HG03521 (cell line): ENCODE measurements at regions not wholly inside any gene's neighbourhood (a gene's known extent, or its start where the extent isn't known, plus 50 kb on each side); places are given as distances from the start of the nearest gene placed in this dataset.

Experiments
- ATAC-seq: cut with Tn5 transposase; IDR thresholded peaks from one replicate; pipeline ENCODE4 v1.9.1; 2021; ENCODE audit warnings: mild to moderate bottlenecking, moderate library complexity; ENCODE audit not compliant: unreplicated experiment

DNA sequence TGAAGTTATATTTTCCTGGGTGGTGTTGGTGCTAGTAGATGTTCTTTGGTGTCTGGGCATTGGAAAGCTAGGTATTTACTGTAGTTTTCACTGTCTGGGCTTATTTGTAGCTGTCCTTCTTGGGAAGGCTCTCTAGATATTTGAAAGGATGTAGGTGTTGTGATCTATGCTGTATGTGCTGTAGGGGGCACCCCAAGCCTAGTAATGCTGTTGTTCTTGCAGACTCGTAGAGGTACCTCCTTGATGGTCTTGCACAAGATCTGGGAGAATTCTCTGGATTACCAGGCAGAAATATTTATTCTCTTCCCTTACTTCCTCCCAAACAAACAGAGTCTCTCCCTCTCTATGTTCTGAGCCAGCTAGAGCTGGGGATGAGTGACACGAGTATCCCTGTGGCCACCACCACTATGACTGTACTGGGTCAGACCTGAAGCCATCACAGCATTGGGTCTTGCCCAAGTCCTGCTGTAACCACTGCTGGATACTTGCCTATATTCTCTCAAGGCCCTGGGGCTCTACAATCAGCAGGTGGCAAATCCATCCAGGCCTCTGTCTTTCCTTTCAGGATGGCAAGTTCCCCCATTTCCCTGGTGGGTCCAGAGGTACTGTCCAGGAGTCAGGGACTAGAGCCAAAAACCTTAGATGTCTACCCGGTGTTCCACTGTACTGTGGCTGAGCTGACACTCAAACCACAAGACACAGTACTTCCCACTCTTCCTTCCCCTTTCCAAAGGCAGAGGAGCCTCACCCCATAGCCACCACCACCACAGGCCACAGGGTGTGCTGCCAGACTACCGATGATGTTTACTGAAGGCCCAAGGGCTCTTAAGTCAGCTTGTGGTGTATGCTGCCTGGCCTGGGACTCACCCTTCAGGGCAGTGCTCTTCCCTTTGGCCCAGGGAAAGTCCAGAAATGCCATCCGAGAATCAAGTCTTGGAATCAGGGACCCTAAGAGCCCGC is 195.2 kb upstream of the DPPA4 start:
- no peak for ATAC-seq

GRCh38 chr3:109545746-109546145 is 208.4 kb upstream of the DPPA4 start:
- ATAC-seq, result no peak

- ATAC-seq, result no peak
These were observed 211.0 kb upstream of the DPPA4 start for GRCh38 chr3:109548192-109548938.

DNA sequence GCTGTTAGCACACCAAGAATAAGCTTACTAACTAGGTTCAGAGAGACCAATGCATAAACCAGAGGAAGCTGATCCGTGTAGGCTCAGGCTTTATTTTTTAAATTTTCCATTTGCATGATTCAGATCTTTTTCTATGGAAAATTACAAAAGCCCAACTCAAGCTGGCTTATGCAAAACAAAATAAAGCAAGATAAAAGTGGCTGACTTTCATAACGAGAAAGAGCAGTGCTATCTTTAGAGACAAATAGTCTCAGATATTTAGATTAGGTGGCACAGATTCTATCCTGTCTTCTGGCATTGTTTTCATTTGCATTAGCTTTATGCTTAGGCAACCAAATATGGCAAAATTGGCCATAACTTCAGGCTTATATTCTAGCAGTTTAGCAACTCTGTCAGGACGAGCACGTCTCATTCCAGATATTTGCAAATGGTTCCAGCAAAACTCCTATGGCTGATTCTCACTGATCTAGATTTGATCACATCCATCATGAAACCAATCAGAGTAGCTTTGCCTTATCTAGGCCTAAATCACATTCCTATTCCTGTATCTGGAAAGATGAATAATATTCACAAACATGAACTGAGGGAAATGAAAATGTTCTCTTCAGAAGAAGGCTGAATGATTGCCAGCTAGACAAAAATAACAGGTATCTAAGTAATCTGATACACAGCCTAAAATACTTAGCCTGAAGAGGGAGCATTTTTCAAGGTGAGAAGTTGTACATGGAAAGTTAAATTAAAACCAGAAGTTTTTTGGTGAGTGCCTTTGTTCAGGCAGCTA is 216.4 kb upstream of the DPPA4 start:
- no peak for ATAC-seq

DNA sequence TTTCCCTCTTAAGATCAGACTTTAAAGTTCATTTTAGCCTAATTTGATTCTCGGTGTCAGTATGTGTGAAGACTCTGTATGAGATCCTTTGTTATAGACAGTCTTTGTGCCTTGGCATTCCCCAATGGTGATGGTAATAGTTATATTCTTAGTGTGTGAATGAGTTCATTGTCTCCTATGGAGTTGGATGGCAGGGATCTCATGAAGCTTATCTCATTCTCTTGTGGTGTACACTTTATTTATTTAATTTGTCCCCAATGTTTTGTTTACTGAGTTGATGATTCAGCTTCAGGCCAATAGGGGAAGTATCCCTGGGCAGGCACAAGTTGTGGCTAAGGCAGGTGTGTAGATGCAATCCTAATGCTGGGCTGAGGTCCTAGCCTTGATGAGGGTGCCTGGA is 222.0 kb upstream of the DPPA4 start:
- no peak for ATAC-seq

GRCh38 chr3:109563149-109563548 is 225.8 kb upstream of the DPPA4 start:
- no peak for ATAC-seq

DNA sequence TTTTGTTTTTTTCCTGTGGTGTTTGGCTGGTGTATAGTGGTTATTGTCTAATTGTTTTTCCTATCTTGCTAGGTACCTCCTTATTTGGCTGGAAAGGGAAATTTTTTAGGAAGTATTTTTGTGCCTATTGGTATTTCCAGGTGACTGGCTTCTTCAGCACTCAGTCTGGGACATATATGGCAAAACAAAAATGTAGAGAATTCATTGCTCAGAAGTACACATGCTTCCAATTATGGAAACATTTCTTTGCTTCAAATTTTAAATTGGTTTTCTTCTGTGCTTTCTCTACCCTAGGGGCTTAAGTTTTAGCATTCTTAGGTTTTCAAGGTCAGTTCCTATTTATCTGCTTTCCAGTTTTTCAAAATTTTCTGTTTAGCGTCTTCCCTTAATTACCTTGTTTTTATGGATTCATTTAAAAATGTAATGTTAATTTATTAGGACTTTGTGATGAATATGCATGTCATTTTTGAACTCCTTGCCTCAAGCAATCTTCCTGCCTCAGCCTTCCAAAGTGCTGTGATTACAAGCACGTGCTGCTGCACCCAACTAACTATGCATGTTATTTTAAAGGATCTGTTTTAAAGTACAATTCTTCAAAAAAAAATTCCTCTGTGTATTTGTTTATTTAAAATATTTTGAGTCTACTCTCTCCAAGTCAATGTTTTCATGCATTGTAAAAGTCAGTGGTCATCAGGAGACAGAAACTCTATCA is 231.9 kb upstream of the DPPA4 start:
- no peak for ATAC-seq

DNA sequence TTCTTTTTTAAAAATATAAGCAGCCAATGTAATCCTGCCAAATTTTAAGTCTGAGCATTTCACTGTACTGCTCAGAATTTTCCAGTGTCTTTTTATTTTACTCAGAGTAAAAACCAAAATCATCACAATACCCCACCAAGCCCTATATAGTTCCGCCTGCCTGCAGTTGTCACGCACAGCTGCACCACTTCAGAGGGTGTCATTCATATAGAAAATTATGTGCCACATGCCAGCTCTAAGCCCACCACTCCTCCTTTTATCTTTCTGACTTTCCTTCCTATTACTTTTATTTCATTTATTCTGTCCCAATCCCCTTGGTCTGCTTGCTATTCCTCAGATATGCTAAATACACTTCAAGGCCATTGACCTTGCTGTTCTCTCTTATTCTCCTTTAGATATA is 233.1 kb upstream of the DPPA4 start:
- ATAC-seq, result no peak

DNA sequence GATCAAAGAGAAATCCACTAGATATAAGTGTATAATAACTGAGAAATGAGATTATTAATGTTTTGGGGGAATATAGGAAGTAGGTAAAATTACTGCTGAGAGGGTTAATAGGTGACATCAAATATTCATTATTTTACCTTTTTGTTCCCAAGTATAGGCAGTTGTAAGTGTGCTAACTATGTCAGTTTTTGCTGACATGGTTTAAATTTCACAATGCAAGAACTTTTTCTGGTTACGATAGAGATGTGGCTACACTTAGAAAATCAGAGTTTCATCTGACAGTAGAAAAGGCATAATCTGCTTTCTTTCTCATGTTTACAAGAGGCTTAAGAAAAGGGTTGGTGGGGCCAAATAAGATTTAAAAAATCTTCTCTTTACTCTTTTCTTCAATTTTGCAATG is 235.0 kb upstream of the DPPA4 start:
- no peak for ATAC-seq

DNA sequence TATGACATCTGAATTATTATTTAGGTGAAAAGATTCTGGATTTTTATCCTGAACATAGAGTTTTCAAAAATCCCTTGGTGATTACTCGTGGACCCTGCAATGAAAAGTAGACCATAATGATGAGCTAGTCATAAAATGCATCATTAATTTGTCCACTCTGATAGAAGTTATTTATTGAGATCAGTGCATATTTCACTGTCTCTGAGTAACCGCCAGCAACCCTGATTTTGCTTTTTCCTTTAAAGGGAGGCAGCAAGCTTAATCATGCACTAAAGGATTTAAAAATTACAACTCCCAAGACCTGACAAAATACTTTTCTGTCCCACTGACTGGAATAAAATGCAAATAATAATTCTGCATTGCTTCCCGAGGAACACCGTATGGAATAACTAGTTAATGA is 259.6 kb upstream of the DPPA4 start:
- no peak for ATAC-seq

DNA sequence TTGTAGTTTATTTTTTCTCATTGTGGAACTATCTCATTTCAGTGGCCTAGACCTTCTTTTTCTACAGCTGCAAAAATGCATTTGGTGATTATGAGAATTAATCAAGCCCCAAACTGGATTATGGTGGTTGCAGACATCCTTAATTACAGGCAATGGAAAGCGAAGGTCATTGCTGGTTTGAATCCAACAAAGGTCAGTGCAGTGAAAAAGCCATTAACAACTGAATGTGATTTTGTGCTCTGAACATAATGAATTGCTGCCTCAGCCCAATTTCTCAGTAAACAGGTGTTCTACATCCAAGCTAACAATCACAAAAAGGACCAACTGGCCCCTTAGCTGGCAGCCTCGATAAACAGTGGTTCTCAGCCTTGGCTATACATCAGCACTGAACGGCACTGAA is 260.1 kb upstream of the DPPA4 start:
- ATAC-seq, result no peak

GRCh38 chr3:109607897-109608296 is 270.6 kb upstream of the DPPA4 start:
- no peak for ATAC-seq

GRCh38 chr3:109608574-109608973 is 271.2 kb upstream of the DPPA4 start:
- no peak for ATAC-seq

GRCh38 chr3:109618766-109619378 is 281.5 kb upstream of the DPPA4 start:
- no peak for ATAC-seq

DNA sequence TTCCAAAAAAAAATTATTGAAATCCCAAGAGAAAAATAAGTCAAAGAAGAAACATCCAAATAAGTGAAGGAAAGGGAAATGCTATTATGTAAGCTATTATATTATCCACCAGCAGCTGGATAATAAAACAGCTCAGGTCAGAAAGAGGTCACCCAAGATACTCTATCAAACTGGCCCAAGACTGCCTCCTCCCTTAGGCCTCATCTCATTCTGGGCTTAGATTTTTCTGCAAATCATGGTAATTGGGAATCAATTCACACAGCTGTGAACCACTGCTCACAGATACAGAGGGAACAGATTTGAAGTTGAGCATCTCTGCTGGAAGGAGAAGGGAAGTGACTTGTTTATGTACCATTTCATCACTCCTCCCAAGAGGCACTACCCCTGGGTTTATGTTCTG is 294.6 kb upstream of the DPPA4 start:
- ATAC-seq, result no peak

GRCh38 chr3:109640146-109640652 is 302.9 kb upstream of the DPPA4 start:
- no peak for ATAC-seq

DNA sequence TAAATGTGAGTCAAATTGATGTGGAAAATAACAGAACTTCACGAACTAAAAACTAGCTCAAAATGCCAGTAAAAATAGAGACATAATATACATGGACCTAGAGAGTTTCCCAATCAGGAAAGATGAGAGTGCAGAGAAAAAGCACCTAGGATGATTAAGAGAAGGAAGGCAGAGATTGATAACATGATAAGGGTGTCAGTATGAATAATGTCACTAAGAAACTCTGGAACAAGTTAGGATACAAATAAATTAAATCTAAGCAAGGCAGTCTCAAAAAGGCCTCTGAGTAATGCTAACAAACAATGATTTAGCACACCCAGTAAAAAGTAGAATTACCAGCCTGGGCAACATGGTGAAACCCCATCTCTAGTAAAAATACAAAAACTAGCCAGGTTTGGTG is 304.7 kb upstream of the DPPA4 start:
- ATAC-seq, result no peak

- ATAC-seq, result no peak
These were observed 306.2 kb upstream of the DPPA4 start for GRCh38 chr3:109643590-109643989.

GRCh38 chr3:109644332-109644731 is 307.0 kb upstream of the DPPA4 start:
- no peak for ATAC-seq

- no peak for ATAC-seq
These were observed 307.4 kb upstream of the DPPA4 start for GRCh38 chr3:109644746-109645145.
